HG03159 (cell line): ENCODE measurements at regions not wholly inside any gene's neighbourhood (a gene's known extent, or its start where the extent isn't known, plus 50 kb on each side); places are given as distances from the start of the nearest gene placed in this dataset.

Experiments
- ATAC-seq: cut with Tn5 transposase; IDR thresholded peaks from one replicate; pipeline ENCODE4 v1.9.1; 2021; ENCODE audit warnings: mild to moderate bottlenecking, moderate library complexity; ENCODE audit not compliant: unreplicated experiment

- no peak for ATAC-seq
Measured at GRCh38 chr3:82311901-82312300, 550.5 kb upstream of the GBE1 start.

GRCh38 chr3:82308755-82309154 is 547.3 kb upstream of the GBE1 start:
- ATAC-seq: no peak

DNA sequence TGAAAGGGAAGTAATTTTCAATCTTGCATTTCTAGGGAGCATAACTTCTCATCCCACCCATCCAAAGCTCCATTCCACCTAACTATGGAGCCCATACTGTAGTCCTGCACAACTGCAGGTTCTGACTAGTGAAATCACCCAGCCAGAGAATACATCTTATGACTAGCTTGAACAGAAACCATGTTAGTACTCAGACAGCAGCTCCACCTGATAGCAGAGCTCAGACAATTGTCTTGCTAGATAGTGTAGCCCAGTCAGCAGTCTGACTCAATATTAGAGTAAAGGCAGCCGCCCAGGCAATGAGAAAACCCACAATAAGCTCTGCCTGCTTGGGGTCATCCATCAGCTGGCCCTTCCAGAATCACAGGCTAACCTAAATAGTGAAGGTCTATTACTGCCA is 544.7 kb upstream of the GBE1 start:
- ATAC-seq: no peak

DNA sequence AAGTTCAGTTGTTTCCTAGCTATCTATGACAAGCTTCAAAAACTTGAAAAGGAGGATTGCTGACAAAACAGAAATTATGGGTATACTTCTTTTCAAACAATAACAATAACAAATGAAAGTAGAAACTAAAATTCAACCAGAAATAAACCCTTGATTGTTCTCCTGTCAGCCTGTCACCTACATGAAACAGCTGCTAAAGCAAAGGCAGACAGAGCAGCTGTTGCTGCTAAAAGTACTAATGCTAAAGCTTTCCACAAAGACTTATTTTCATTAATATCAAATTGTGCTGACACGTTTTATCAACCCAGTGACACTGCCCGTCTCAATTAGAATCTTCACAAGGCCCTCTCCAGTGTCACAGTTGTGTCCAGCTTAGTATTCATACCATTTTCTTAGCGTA is 533.2 kb upstream of the GBE1 start:
- no peak for ATAC-seq

DNA sequence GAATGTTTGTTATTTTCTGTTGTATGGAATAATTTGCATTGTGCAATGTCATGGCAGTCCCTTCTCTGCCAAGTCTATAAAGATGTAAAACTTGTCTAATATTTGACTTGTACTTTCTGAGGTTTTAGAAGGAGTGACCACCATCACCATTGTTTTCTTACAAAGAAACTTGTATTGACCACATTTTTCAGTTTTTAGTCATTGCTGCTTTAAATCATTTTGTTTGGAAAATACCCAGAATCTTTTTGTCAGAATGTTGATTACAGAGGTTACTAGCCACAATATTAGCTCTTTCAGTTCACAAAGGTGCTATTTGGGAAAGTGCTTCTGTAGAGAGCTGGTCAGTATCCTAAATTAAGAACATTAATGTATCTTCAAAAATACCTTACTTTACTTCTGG is 532.4 kb upstream of the GBE1 start:
- ATAC-seq: peak; percentile 84

GRCh38 chr3:82293435-82293834 is 532.0 kb upstream of the GBE1 start:
- ATAC-seq: no peak

GRCh38 chr3:82287562-82287961 is 526.1 kb upstream of the GBE1 start:
- ATAC-seq: no peak

DNA sequence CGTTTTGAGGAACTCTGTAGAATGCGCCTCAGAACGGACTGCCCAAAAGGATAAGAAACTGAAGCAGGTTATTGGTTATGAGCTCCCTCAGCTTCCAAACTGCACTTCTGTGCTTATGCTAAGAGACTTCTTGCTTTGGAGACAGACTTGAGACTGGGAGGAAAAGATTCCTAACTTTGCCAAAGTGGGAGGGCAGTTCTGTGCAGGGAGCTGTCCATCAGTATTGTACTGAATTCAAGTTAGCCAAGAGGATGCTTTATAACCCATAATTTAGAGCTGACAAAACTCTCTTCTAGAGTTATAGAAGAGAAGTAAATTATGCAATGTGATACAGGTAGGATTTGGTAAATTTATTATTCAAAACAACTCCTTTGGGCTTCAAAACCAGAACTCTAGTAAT is 519.8 kb upstream of the GBE1 start:
- no peak for ATAC-seq

DNA sequence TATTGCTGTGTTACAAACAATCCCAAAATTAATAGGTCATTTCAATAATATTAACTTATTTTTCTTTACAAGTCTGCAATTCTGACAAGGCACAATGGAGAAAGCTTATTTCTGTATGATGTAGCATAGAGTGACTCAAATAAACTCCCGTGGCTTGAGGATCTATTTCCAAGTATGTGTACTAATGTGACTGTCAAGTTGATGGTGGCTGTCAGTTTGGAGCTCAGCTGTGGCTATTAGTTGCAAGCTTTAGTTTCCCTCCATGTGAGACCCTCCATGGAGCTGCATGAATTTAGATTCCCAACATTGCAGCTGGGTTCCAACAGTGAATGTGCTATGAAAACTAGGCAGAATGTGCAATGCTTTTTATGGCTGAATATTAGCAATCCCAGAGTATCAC is 515.5 kb upstream of the GBE1 start:
- no peak for ATAC-seq

- ATAC-seq: no peak
Measured at GRCh38 chr3:82274897-82275296, 513.5 kb upstream of the GBE1 start.

DNA sequence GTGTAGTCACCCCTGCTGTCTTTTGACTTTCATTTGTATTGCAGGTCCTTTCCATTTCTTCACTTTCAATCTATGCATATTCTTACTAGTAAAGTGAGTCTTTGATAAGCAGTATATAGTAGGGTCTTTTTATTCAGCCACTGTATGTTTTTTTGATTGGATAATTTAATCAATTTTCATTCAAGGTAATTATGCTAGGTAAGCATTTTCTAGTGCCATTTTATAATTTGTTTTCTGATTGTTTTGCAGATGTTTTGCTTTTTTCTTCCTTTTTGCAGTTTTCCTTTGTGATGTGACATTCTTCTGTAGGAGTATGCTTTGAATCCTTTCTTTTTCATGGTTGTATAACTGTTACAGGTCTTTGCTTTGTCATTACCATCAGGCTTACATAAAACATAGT is 504.3 kb upstream of the GBE1 start:
- no peak for ATAC-seq

DNA sequence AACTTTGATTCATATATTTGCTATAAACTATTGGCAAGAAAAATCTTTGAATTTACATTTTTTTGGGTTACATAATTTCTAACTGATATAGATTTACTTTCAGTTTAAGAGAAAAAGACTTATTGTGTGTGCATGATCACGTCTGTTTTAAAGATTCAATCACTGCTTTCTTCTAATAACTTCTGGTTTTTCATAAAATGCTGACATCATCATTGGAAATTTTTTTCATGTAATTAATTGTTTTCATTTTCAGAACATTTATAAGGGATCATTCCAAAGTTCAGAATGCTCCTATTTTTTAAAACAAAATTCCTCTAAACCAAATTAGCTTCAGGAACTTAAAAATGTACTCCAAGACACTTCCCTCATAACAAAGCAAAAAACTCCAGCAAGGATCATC is 500.7 kb upstream of the GBE1 start:
- no peak for ATAC-seq

DNA sequence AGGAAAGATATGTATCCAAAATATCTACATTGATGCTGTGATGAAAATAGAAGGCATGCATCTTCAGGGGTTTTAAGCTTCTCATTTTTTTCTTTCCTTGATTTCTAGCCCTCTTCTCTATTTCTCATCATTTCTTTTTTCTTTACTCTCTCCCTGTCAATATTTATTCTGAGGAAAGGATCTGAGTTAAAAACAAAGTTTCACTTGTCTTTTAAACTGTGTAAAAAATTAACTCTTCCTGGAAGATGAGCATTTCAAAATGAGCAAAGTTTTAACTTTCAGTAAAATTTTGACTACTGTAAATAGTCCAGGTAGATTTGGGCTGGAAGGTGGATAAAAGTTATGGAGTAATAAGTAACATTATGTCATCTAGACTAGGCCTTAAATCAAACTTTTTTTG is 500.2 kb upstream of the GBE1 start:
- no peak for ATAC-seq

- no peak for ATAC-seq
Measured at GRCh38 chr3:82261013-82261412, 499.6 kb upstream of the GBE1 start.

DNA sequence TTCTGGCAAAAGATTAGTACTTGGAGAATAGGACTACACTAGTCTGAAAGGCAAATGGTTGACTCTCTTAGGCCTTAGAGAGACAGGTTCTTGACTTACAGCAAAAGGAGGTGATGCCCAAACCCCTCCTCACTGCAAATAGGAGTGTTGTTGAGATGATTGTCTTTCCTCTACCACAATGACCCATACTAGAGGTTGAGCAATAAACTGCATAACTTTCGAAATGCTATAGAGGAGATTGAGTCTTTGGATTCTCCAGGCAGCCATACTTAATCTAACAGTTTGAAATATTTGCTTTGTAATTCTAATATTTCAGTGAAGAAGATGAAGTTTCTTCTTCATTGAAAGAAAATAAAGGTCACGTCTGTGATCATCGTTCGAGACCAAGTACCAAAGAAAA is 498.5 kb upstream of the GBE1 start:
- no peak for ATAC-seq

DNA sequence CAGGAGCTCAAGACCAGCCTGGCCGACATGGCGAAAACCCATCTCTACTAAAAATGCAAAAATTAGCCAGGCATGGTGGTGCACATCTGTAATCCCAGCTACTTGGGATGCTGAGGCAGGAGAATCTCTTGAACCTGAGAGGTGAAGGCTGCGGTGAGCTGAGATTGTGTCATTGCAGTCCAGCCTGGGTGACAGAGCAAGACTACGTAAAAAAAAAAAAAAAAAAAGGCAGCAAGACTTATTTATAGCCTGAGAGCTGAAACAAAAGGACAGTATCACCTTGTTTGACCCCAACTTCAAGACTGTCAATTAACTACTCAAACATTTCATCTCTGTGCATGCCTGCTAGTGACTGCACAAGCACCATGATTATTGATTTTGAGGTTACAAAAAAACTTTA is 478.9 kb upstream of the GBE1 start:
- no peak for ATAC-seq

DNA sequence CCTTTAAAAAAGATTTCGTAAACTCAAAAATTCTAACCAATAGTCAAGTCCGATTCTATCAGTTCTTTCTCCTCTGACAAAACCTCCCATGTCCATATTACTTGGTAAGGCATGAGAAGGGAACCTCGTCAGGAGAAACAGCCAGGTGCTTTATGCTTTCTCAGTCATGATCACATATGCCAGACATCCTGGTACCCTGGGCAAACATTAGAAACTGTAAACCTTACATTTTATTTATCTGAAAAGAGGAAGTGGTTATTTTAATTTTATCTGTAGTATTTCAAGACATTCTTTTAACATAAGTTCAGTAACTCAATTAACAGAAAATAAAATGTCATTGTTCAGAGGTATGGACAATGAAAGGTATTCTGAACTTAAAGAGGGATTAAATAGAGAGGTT is 474.8 kb upstream of the GBE1 start:
- no peak for ATAC-seq

DNA sequence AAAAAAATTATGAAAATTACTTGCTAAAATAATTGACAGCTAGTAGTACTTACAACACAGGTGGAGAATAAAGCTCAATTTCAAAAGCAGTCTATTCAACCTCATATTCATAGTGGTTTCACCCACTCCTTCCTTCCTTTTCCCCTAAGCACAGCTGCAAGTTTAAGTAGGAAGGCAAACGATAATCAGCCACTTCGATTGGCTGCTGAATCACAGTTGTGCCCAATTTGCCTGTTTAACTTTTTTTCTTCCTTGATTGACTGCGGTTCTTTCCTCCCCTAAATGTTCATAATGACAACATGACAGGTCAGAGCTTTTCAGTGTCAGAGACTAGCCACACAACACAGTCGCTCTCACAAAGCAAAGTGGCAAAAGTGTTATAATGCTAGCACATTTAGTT is 468.0 kb upstream of the GBE1 start:
- peak; percentile 66 for ATAC-seq

DNA sequence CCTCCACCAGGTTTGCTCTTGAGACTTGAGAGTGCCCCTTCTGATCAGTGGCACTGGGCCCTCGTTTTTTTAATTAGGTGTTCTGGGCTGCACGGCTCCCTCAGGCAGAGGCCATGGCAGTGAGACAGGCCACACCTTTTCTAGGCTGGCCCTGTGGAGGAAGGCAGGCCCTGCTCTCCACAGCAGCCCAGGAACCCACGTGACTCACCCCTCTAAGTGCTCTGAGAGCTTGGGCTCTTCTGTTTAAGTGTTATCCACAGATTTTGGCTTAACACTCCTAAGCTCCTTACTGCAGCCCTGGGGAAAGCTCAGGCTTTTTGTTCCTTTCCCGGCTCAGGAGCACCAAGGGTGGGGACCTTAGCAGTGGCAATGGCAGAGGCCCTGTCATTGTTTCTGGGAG is 463.2 kb upstream of the GBE1 start:
- no peak for ATAC-seq

DNA sequence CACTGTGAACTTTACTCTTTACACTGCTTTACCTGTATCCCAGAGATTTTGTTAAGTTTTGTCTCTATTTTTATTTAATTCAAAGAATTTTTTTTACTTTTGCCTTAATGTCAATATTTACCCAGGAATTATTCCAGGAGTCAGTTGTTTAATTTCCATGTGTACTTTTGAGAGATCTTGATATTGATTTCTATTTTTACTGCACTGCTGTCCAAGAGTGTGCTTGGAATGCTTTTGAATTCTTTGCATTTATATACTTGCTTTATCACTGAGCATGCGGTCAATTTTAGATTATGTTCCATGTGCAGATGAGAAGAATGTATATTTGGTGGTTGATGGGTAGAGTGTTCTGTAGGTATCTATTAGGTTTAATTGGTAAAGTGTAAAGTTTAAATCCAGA is 461.0 kb upstream of the GBE1 start:
- ATAC-seq: no peak

- ATAC-seq: no peak
Measured at GRCh38 chr3:82217571-82217970, 456.1 kb upstream of the GBE1 start.

DNA sequence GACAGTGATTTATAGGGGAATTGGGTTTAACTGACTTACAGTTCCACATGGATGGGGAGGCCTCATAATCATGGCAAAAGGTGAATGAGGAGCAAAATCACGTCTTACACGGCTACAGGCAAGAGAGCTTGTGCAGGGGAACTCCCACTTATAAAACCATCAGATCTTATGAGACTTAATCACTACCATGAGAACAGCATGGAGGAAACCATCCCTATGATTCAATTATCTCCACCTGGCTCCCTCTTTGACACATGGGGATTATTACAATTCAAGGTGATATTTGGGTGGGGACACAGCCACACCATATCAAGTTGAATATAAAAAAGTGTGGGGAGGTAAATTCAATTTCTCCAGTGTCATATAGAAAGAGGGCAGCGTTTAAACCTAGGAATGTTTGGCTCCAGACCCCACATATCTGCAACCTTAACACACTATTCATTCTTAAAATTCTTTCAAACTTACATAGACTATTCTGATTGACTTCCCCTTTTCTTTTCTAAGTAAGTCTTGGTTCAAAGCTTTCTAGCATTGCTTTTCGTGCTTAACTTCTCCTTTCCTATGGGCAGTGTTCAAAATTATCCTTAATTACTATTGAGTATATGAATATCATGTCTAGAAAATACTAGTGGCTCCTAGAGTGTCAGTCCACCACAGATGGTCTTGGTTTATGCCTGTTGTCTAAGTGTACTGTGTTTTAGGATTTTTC is 446.7 kb upstream of the GBE1 start:
- ATAC-seq: no peak

GRCh38 chr3:82202269-82202668 is 440.8 kb upstream of the GBE1 start:
- no peak for ATAC-seq
